CD4-positive, alpha-beta memory T cell (primary cell): ENCODE measurements at regions not wholly inside any gene's neighbourhood (a gene's known extent, or its start where the extent isn't known, plus 50 kb on each side); places are given as distances from the start of the nearest gene placed in this dataset.

ENCODE experiments used
- CTCF ChIA-PET: fragments of 350-600 bp; sonication (Branson Sonifier 250); formaldehyde crosslinking; loops from one replicate; lab custom pipeline; 2021; ENCODE audit warnings: inconsistent platforms; ENCODE audit not compliant: partially characterized antibody; lab: Charles Lee
- POLR2A ChIA-PET: fragments of 350-600 bp; sonication (Branson Sonifier 250); formaldehyde crosslinking; loops from one replicate; lab custom pipeline; 2021; ENCODE audit not compliant: partially characterized antibody; lab: Charles Lee
- DNase-seq, 5 donors: peaks; one replicate each; pipeline versions ENCODE4 v3.0.0 to v3.0.0-alpha.2; 2020 to 2022; ENCODE audit warnings: mixed read lengths in 1 of 5
- H3K27ac ChIP-seq: one replicate; pipeline ENCODE4 v1.7.0; 2013; ENCODE audit warnings: low read depth, low read length
- H3K27me3 ChIP-seq: 2 replicates; pipeline ENCODE4 v1.7.0; 2013; ENCODE audit warnings: mild to moderate bottlenecking, low read length, moderate library complexity; ENCODE audit not compliant: insufficient read depth
- H3K36me3 ChIP-seq: 2 replicates; pipeline ENCODE4 v1.7.0; 2013; ENCODE audit warnings: mild to moderate bottlenecking, low read length, moderate library complexity; ENCODE audit not compliant: insufficient read depth
- H3K4me1 ChIP-seq: 2 replicates; pipeline ENCODE4 v1.7.0; 2013; ENCODE audit warnings: mild to moderate bottlenecking, low read length, moderate library complexity; ENCODE audit not compliant: insufficient read depth
- H3K4me3 ChIP-seq, 2 donors: one replicate each; pipeline ENCODE4 v1.7.0; 2013; ENCODE audit warnings: low read length in 2 of 2, mild to moderate bottlenecking in 1 of 2
- H3K9me3 ChIP-seq, 2 donors: one replicate each; pipeline ENCODE4 v1.7.0; 2013; ENCODE audit warnings: low read length in 2 of 2, control low read depth in 1 of 2; ENCODE audit not compliant: control insufficient read depth in 1 of 2
- H3K27ac Mint-ChIP-seq, 7 donors: one replicate each; pipeline ENCODE4 v1.8.0; 2020 to 2021; ENCODE audit warnings: mixed read lengths in 7 of 7, mild to moderate bottlenecking in 6 of 7, inconsistent platforms in 3 of 7, moderate library complexity in 3 of 7
- H3K27me3 Mint-ChIP-seq, 2 donors: one replicate each; pipeline ENCODE4 v1.8.0; 2020 to 2021; ENCODE audit warnings: mixed read lengths in 2 of 2
- H3K36me3 Mint-ChIP-seq, 2 donors: one replicate each; pipeline ENCODE4 v1.8.0; 2020 to 2021; ENCODE audit warnings: mixed read lengths in 2 of 2, inconsistent platforms in 1 of 2, mild to moderate bottlenecking in 1 of 2
- H3K4me1 Mint-ChIP-seq, 4 donors: one replicate each; pipeline ENCODE4 v1.8.0; 2020 to 2021; ENCODE audit warnings: mixed read lengths in 4 of 4, mild to moderate bottlenecking in 1 of 4
- H3K4me3 Mint-ChIP-seq, 8 donors: one replicate each; pipeline ENCODE4 v1.8.0; 2020 to 2021; ENCODE audit warnings: mixed read lengths in 8 of 8, mild to moderate bottlenecking in 7 of 8, moderate library complexity in 6 of 8, inconsistent platforms in 3 of 8
- H3K9me3 Mint-ChIP-seq, 8 donors: one replicate each; pipeline ENCODE4 v1.8.0; 2020 to 2021; ENCODE audit warnings: mixed read lengths in 8 of 8, mild to moderate bottlenecking in 5 of 8, inconsistent platforms in 3 of 8, moderate library complexity in 1 of 8
- intact Hi-C: fragments of 100-400 bp; cut with micrococcal nuclease; formaldehyde crosslinking; loops from one replicate; pipeline ENCODE4 v1.15.1; 2023

DNA sequence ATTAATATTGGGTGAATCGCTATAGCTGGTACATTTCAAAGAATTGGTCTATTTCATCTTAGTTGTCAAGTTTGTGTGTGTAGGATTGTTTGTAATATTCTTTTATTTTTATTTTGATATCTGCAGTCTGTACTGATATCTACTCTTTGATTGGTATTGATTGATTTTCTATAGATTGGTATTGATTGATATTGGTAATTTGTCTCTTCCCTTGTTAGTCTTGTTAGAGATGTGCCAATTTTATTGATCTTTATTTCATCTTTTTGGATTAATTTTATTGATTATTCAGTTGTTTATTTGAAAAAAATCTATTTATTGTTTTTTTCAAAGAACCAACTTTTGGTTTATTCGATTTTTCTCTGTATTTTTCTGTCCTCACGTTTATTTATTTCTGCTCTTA is 61.4 kb downstream of the TM2D3 start:
- Mint-ChIP-seq H3K4me3 (no peak overlapping the region), H3K4me1 (no peaks in the 10 kb centered on the region), H3K9me3 (peaks cover 0 to 19% (median 10%) of the 10 kb centered on the region in 8 donors), H3K36me3 (no peaks in the 10 kb centered on the region), H3K27ac (no peak overlapping the region), H3K27me3 (peaks cover 16 to 18% of the 10 kb centered on the region in 2 donors)
- Histone ChIP-seq H3K27ac (no peak overlapping the region), H3K4me1 (no peaks in the 10 kb centered on the region), H3K36me3 (no peaks in the 10 kb centered on the region), H3K4me3 (no peak overlapping the region), H3K27me3 (no peaks in the 10 kb centered on the region), H3K9me3 (no peaks in the 10 kb centered on the region)
- no peak for DNase-seq
- POLR2A ChIA-PET = no interaction called here
- intact Hi-C loops = no loop called here
- CTCF ChIA-PET = no interaction called here

DNA sequence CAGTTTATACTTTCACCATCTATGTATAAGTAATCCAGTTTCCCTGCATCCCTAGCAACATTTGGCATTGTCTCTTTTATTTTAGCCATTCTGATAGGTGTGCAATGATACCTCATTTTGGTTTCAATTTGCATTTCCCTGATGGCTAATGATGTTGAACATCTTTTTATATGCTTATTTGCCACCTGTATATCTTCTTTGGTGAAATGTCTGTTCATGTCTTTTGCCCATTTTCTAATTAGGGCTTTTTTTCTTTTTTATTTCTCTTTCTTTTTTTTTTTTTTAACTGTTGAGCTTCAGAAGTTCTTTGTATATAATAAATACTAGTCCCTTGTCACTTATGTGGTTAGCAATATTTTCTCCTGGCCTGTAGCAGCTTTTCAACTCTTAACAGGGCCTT is 68.9 kb downstream of the TM2D3 start:
- intact Hi-C loops = no loop called here
- Mint-ChIP-seq H3K27me3 (peaks cover 16 to 40% of the 10 kb centered on the region in 2 donors), H3K4me3 (no peak overlapping the region), H3K36me3 (peaks cover 0 to 2% of the 10 kb centered on the region in 2 donors), H3K27ac (no peak overlapping the region), H3K9me3 (peaks cover 2 to 31% (median 11%) of the 10 kb centered on the region in 8 donors), H3K4me1 (no peaks in the 10 kb centered on the region)
- ChIA-PET CTCF (no interaction called here), POLR2A (no interaction called here)
- H3K36me3 ChIP-seq = no peaks in the 10 kb centered on the region
- no peaks in the 10 kb centered on the region for H3K9me3 ChIP-seq
- no peak overlapping the region for H3K27ac ChIP-seq
- no peaks in the 10 kb centered on the region for H3K27me3 ChIP-seq
- no peak for DNase-seq
- no peaks in the 10 kb centered on the region for H3K4me1 ChIP-seq
- H3K4me3 ChIP-seq = no peak overlapping the region

DNA sequence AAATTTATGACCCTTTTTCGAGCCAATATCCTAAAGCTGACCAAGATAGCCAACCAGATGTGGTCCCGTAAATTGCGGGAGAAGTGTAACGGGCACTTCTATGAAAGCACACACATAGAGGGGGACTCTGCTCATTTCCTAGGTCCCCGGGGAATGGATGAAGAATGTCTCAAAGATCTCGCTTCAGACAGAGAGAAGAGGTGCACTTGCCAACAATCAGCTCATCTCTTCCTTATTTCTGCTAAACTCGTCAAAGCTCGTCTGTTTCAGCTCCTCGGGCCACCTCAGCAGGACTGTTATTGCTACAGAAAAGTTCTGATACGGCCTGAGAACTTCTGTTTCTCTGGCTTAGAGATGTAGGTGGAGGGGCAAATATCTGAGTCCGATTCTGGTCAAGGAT is 71.8 kb downstream of the TM2D3 start:
- no peak overlapping the region for H3K27ac Mint-ChIP-seq
- no peaks in the 10 kb centered on the region for H3K4me1 Mint-ChIP-seq
- peaks cover 19 to 49% of the 10 kb centered on the region in 2 donors for H3K27me3 Mint-ChIP-seq
- no peak overlapping the region for H3K4me3 Mint-ChIP-seq
- H3K36me3 Mint-ChIP-seq = peaks cover 0 to 2% of the 10 kb centered on the region in 2 donors
- Histone ChIP-seq H3K9me3 (no peaks in the 10 kb centered on the region), H3K4me1 (no peaks in the 10 kb centered on the region), H3K36me3 (no peaks in the 10 kb centered on the region), H3K4me3 (no peak overlapping the region), H3K27ac (no peak overlapping the region), H3K27me3 (no peaks in the 10 kb centered on the region)
- H3K9me3 Mint-ChIP-seq = peaks cover 2 to 35% (median 13%) of the 10 kb centered on the region in 8 donors
- intact Hi-C loops = no loop called here
- POLR2A ChIA-PET = no interaction called here
- no peak for DNase-seq
- CTCF ChIA-PET = no interaction called here

DNA sequence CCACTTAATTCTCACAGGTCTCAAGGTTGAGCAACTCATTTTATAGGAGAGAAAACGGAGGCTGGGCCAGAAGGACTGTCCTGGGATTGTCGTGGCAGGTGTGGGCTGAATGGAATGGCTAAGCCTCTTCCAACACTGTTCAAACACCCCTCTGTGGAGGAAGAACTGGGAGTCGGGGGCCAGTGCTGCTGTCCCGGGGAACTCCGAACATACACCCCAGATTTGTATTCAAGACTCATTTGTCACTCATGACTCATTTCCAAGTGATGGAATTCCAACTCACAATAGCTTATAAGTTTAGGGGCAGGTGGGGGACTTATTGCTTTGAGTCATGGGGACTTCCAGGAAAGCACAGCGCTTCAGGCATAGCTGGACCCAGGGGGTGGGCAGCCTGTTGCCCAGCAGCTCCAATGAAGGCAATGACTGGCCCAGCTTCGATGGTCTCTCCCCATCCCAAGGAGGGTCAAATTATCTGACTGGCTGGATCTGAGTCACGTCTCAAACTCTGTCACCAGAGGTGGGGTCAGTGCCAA is 72.5 kb downstream of the TM2D3 start:
- H3K4me1 ChIP-seq = no peaks in the 10 kb centered on the region
- H3K27me3 ChIP-seq = no peaks in the 10 kb centered on the region
- CTCF ChIA-PET = no interaction called here
- no peak overlapping the region for H3K27ac Mint-ChIP-seq
- peaks cover 2 to 35% (median 13%) of the 10 kb centered on the region in 8 donors for H3K9me3 Mint-ChIP-seq
- POLR2A ChIA-PET = no interaction called here
- no peaks in the 10 kb centered on the region for H3K36me3 ChIP-seq
- H3K4me1 Mint-ChIP-seq = no peaks in the 10 kb centered on the region
- DNase-seq = no peak
- no peak overlapping the region for H3K27ac ChIP-seq
- H3K4me3 Mint-ChIP-seq = no peak overlapping the region
- H3K9me3 ChIP-seq = no peaks in the 10 kb centered on the region
- H3K27me3 Mint-ChIP-seq = peaks cover 19 to 49% of the 10 kb centered on the region in 2 donors
- peaks cover 0 to 2% of the 10 kb centered on the region in 2 donors for H3K36me3 Mint-ChIP-seq
- intact Hi-C loops = no loop called here
- no peak overlapping the region for H3K4me3 ChIP-seq

DNA sequence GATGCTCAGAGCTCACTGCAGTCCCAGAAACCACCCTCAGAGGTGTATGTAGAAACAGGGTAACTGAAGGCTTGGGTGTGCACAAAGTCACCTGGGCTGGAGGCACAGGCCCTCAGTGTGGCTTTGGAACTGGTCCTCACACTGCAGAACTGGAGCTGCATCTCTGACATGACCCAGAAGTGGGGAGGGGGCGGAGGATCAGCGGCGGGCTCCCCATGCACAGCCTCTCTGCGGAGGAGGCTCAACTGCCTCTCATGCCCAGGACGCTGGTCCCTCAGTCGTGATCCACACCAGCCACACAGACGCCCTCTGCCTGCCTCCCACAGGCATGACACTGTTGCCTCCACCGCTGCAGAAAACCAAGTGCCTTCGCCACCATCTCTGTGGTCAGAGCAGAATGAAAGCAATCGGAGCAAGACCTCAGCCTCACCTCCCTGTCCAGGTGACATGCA is 73.7 kb downstream of the TM2D3 start:
- intact Hi-C loops = no loop called here
- H3K36me3 Mint-ChIP-seq = no peaks in the 10 kb centered on the region
- Histone ChIP-seq H3K36me3 (no peaks in the 10 kb centered on the region), H3K27me3 (no peaks in the 10 kb centered on the region), H3K4me1 (no peaks in the 10 kb centered on the region), H3K9me3 (no peaks in the 10 kb centered on the region), H3K27ac (no peak overlapping the region), H3K4me3 (no peak overlapping the region)
- peaks cover 0 to 24% (median 6%) of the 10 kb centered on the region in 8 donors for H3K9me3 Mint-ChIP-seq
- H3K27ac Mint-ChIP-seq = no peak overlapping the region
- no peak overlapping the region for H3K4me3 Mint-ChIP-seq
- ChIA-PET POLR2A (no interaction called here), CTCF (no interaction called here)
- peaks cover 22 to 48% of the 10 kb centered on the region in 2 donors for H3K27me3 Mint-ChIP-seq
- peak in 1 of 5 donors; percentile 1 for DNase-seq
- H3K4me1 Mint-ChIP-seq = no peaks in the 10 kb centered on the region

DNA sequence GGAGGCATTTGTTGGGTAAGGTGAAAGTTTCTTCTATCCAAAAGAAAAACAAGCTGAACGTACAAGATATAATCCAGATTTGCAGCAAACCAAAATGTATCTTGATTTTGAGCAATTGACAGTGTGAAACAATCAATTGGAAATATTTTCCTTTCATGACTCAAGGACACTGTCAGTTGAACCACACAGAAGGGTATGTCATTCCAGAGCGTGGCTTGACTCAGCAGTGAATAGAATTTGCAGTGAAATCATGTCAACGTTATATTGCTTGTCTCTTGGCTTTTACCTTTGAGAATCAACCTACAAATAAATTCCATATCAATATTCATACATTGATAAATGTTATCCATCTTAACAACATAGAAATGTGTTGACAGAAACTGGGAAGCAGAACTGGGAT is 78.2 kb downstream of the TM2D3 start:
- H3K9me3 Mint-ChIP-seq = peaks cover 0 to 10% (median 0%) of the 10 kb centered on the region in 8 donors
- no peaks in the 10 kb centered on the region for H3K9me3 ChIP-seq
- DNase-seq = no peak
- peaks cover 19 to 26% of the 10 kb centered on the region in 2 donors for H3K27me3 Mint-ChIP-seq
- H3K27ac ChIP-seq = no peak overlapping the region
- H3K4me1 ChIP-seq = no peaks in the 10 kb centered on the region
- H3K4me3 Mint-ChIP-seq = no peak overlapping the region
- ChIA-PET CTCF (no interaction called here), POLR2A (no interaction called here)
- intact Hi-C loops = no loop called here
- no peaks in the 10 kb centered on the region for H3K4me1 Mint-ChIP-seq
- no peaks in the 10 kb centered on the region for H3K27me3 ChIP-seq
- no peaks in the 10 kb centered on the region for H3K36me3 ChIP-seq
- no peaks in the 10 kb centered on the region for H3K36me3 Mint-ChIP-seq
- no peak overlapping the region for H3K27ac Mint-ChIP-seq
- H3K4me3 ChIP-seq = no peak overlapping the region

DNA sequence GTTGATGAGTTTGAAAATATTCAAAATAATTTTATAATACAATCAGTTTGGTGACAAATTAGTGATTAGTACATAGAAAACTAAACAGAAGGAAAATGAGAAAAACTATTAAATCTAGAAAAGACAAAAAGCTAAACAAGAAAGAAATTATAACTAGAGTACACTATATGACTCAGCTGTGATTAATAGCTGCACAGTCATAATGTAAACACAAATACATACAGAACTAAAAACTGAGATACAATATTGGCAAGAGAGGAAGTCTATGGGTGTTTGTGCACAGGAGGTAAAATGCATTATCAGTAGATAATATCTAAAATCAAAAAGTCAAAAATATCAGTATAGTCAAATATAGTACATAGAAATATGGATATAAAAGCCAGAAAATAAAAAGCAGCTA is 80.7 kb upstream of the PCSK6 start:
- ChIA-PET POLR2A (no interaction called here), CTCF (no interaction called here)
- Histone ChIP-seq H3K27ac (no peak overlapping the region), H3K27me3 (no peaks in the 10 kb centered on the region), H3K4me3 (no peak overlapping the region), H3K36me3 (no peaks in the 10 kb centered on the region), H3K4me1 (no peaks in the 10 kb centered on the region), H3K9me3 (no peaks in the 10 kb centered on the region)
- Mint-ChIP-seq H3K4me1 (no peaks in the 10 kb centered on the region), H3K36me3 (no peaks in the 10 kb centered on the region), H3K9me3 (peaks cover 0 to 2% (median 0%) of the 10 kb centered on the region in 8 donors), H3K4me3 (no peak overlapping the region), H3K27me3 (peaks cover 8 to 17% of the 10 kb centered on the region in 2 donors), H3K27ac (peak overlapping the region in 1 of 7 donors; percentile 0)
- intact Hi-C loops = no loop called here
- no peak for DNase-seq
